GM12878 (cell line): ENCODE measurements at regions not wholly inside any gene's neighbourhood (a gene's known extent, or its start where the extent isn't known, plus 50 kb on each side); places are given as distances from the start of the nearest gene placed in this dataset.

Source experiments
- ATAC-seq: fragments of 200-7000 bp; cut with Tn5 transposase; 3 replicates; pipeline ENCODE4 v1.9.1; 2020; ENCODE audit warnings: mild to moderate bottlenecking, moderate library complexity
- BruUV-seq: library from RNA; stranded (reverse); fragments of 400-500 nt; replicated peaks from 2 replicates; lab custom pipeline; 2021; lab: Mats Ljungman, UMichigan
- CTCF ChIA-PET: fragments of 300-600 bp; sonication (Branson Sonifier 250); formaldehyde crosslinking; extraction: SDS; loops from one replicate; lab custom pipeline; 2021; ENCODE audit warnings: inconsistent platforms; lab: Yijun Ruan, JAX
- POLR2A ChIA-PET: fragments of 350-600 bp; formaldehyde crosslinking; extraction: SDS; loops from one replicate; lab custom pipeline; 2021; ENCODE audit warnings: inconsistent platforms; lab: Charles Lee
- RAD21 ChIA-PET: fragments of 300-600 bp; sonication (Branson Sonifier 250); formaldehyde crosslinking; loops from one replicate; lab custom pipeline; 2023; ENCODE audit warnings: antibody characterized with exemption; ENCODE audit not compliant: unreplicated experiment; lab: Charles Lee
- SMC1A ChIA-PET: fragments of 300-600 bp; sonication (Branson Sonifier 250); formaldehyde crosslinking; loops from one replicate; lab custom pipeline; 2023; ENCODE audit not compliant: unreplicated experiment, uncharacterized antibody; lab: Charles Lee
- DNase-seq: peaks from one replicate; pipeline ENCODE4 v3.0.0-alpha.2; 2011; ENCODE audit warnings: low read depth, low spot score
- FAIRE-seq: peaks from 3 replicates; lab custom pipeline; 2011; peaks lifted over from hg19 to GRCh38; lab: Jason Lieb, UNC
- H2AFZ ChIP-seq: 2 replicates; pipeline ENCODE4 v1.6.0; 2011; ENCODE audit warnings: low read depth, low read length, control low read depth; ENCODE audit not compliant: control insufficient read depth
- H3K27ac ChIP-seq: 2 replicates; pipeline ENCODE4 v1.5.1; 2011; ENCODE audit warnings: control low read depth; ENCODE audit not compliant: control insufficient read depth, insufficient read depth
- H3K27me3 ChIP-seq, 2 experiments: replicated peaks in 1 of 2; 2 replicates each; pipeline versions ENCODE4 v1.6.0 to v1.6.1; 2011; ENCODE audit warnings: low read length in 1 of 2; ENCODE audit not compliant: control insufficient read depth in 2 of 2, insufficient read depth in 2 of 2
- H3K36me3 ChIP-seq, 2 experiments: 2 replicates each; pipeline ENCODE4 v1.5.1; 2011; ENCODE audit warnings: low read length in 1 of 2; ENCODE audit not compliant: control insufficient read depth in 2 of 2, insufficient read depth in 2 of 2
- H3K4me1 ChIP-seq: 2 replicates; pipeline ENCODE4 v1.6.1; 2011; ENCODE audit warnings: mild to moderate bottlenecking, low read length, moderate library complexity, mixed read lengths; ENCODE audit not compliant: control insufficient read depth, insufficient read depth
- H3K4me2 ChIP-seq: 2 replicates; pipeline ENCODE4 v1.6.0; 2011; ENCODE audit warnings: control low read depth; ENCODE audit not compliant: control insufficient read depth, insufficient read depth
- H3K4me3 ChIP-seq: fragments of 200-600 bp; sonication (generic); 2 replicates; pipeline ENCODE4 v1.5.1; 2016
- H3K79me2 ChIP-seq: 2 replicates; pipeline ENCODE4 v1.6.0; 2011; ENCODE audit warnings: low read length; ENCODE audit not compliant: control insufficient read depth, insufficient read depth
- H3K9ac ChIP-seq: 2 replicates; pipeline ENCODE4 v1.8.0; 2011; ENCODE audit warnings: low read length, control low read depth, mixed read lengths; ENCODE audit not compliant: control insufficient read depth, insufficient read depth
- H3K9me3 ChIP-seq: replicated peaks from 3 replicates; pipeline ENCODE4 v1.5.1; 2011; ENCODE audit warnings: mild to moderate bottlenecking, low read length; ENCODE audit not compliant: control insufficient read depth, insufficient read depth
- H4K20me1 ChIP-seq: 2 replicates; pipeline ENCODE4 v1.6.0; 2011; ENCODE audit not compliant: control insufficient read depth, insufficient read depth
- BHLHE40 ChIP-seq, 2 experiments: fragments of 450-650 bp in 1 of 2; IDR thresholded peaks; 2 replicates each; pipeline ENCODE4 v1.6.1; 2011 to 2017; ENCODE audit warnings: low read depth in 2 of 2, borderline replicate concordance in 1 of 2, improper control_type of control experiment in 1 of 2, low read length in 1 of 2, mild to moderate bottlenecking in 1 of 2
- CHD4 ChIP-seq: fragments of 200-600 bp; sonication (generic); IDR thresholded peaks from 2 replicates; pipeline ENCODE4 v1.6.1; 2016; ENCODE audit warnings: mild to moderate bottlenecking
- FOXK2 ChIP-seq: fragments of 450-650 bp; IDR thresholded peaks from 2 replicates; pipeline ENCODE4 v1.6.1; 2017; ENCODE audit warnings: mild to moderate bottlenecking, moderate library complexity
- FOXM1 ChIP-seq: IDR thresholded peaks from 2 replicates; pipeline ENCODE4 v1.6.1; 2012; ENCODE audit warnings: low read depth, mild to moderate bottlenecking, inconsistent platforms, low read length, moderate library complexity
- GABPA ChIP-seq: IDR thresholded peaks from 2 replicates; pipeline ENCODE4 v1.6.1; 2014; ENCODE audit warnings: antibody characterized with exemption, low read depth, mild to moderate bottlenecking, inconsistent platforms
- IKZF1 ChIP-seq: fragments of 450-650 bp; conservative IDR thresholded peaks from 2 replicates; pipeline ENCODE4 v1.6.1; 2017; ENCODE audit warnings: antibody characterized with exemption, mild to moderate bottlenecking
- IRF4 ChIP-seq: IDR thresholded peaks from 2 replicates; pipeline ENCODE4 v1.6.1; 2011; ENCODE audit warnings: low read depth, low read length
- JUNB ChIP-seq: IDR thresholded peaks from 2 replicates; pipeline ENCODE4 v1.6.1; 2016; ENCODE audit warnings: antibody characterized with exemption, mild to moderate bottlenecking
- TBL1XR1 ChIP-seq: IDR thresholded peaks from 2 replicates; pipeline ENCODE4 v1.6.1; 2012; ENCODE audit warnings: low read depth, low read length, improper control_type of control experiment
- ZNF217 ChIP-seq: fragments of 450-650 bp; IDR thresholded peaks from 2 replicates; pipeline ENCODE4 v1.6.1; 2017; ENCODE audit warnings: antibody characterized with exemption, mild to moderate bottlenecking
- WGBS: methylation state at CpG from one replicate; pipeline ENCODE4 v1.1.6; 2016; ENCODE audit warnings: low lambda C conversion rate; ENCODE audit not compliant: insufficient replicate concordance, insufficient coverage; ENCODE audit errors: missing lambda C conversion rate; 5-methylcytosine and 5-hydroxymethylcytosine counted together
- in situ Hi-C: fragments of 300-500 bp; cut with MboI; formaldehyde crosslinking; loops from 9 replicates; pipeline ENCODE4 v1.14.3; 2018; ENCODE audit warnings: mixed read lengths
- intact Hi-C: fragments of 100-400 bp; cut with micrococcal nuclease; formaldehyde crosslinking; loops from one replicate; pipeline ENCODE4 v1.14.2; 2022; ENCODE audit not compliant: unreplicated experiment
- TF ChIP-seq, protein P1 (sequence below), 3 experiments: IDR thresholded peaks in 2 of 3; conservative IDR thresholded peaks in 1 of 3; 2 replicates each; pipeline ENCODE4 v1.5.1; 2011; ENCODE audit warnings: low read depth in 3 of 3, low read length in 3 of 3, mild to moderate bottlenecking in 3 of 3, control low read depth in 2 of 3, moderate library complexity in 2 of 3, inconsistent platforms in 1 of 3, mixed read lengths in 1 of 3; ENCODE audit not compliant: control insufficient read depth in 2 of 3, insufficient read depth in 1 of 3; ENCODE audit errors: extremely low read depth in 1 of 3
- TF ChIP-seq, protein P2 (sequence below): fragments of 450-650 bp; formaldehyde crosslinking; IDR thresholded peaks from 2 replicates; pipeline ENCODE4 v1.4.0; 2020; ENCODE audit warnings: mild to moderate bottlenecking, moderate library complexity
- TF ChIP-seq, protein P3 (sequence below): IDR thresholded peaks from 2 replicates; pipeline ENCODE4 v1.6.1; 2012; ENCODE audit warnings: improper control_type of control experiment, low read depth, low read length; ENCODE audit not compliant: insufficient replicate concordance
- TF ChIP-seq, protein P4 (sequence below): IDR thresholded peaks from 2 replicates; pipeline ENCODE4 v1.6.1; 2011; ENCODE audit warnings: low read depth, low read length, improper control_type of control experiment, borderline replicate concordance

DNA sequence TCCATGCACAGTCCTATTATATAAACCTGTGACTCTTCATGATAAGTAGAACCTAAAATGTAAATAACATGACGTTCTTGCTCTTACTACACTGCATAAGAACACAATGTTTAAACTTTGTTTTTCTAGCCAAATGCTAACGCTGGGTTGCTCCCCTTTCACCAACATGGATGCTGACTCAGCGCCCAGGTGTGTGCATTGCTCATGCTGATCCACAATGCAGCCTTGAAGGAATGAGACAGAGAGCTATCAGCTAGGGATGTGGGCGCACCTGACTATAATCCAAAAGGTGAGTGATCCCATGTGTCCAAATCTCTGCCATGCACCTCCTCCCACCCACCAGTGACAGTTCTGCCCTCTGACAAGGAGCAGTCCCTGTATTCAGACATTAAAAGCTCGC is 235.0 kb downstream of the IRS1 start:
- H3K27me3 ChIP-seq = no peaks in the 10 kb centered on the region
- no peaks in the 10 kb centered on the region for H3K9me3 ChIP-seq
- no peak overlapping the region for H3K9ac ChIP-seq
- ChIA-PET RAD21 (no interaction called here), CTCF (interaction anchor here (0.7 kb wide), 1 partner anchor 247 kb away, joined by 3 read pairs; no protein-coding TSS in a partner anchor), POLR2A (no interaction called here), SMC1A (no interaction called here)
- H3K4me2 ChIP-seq = no peak overlapping the region
- H4K20me1 ChIP-seq = no peaks in the 10 kb centered on the region
- in situ Hi-C loops = no loop called here
- H3K4me1 ChIP-seq = no peaks in the 10 kb centered on the region
- no peak overlapping the region for H3K27ac ChIP-seq
- no peak overlapping the region for H3K4me3 ChIP-seq
- DNase-seq = no peak
- intact Hi-C loops = no loop called here
- no peak for ATAC-seq
- 4% methylated on average over 5 of the region's 5 CpGs for WGBS
- H3K36me3 ChIP-seq = no peaks in the 10 kb centered on the region
- no peaks in the 10 kb centered on the region for H3K79me2 ChIP-seq
- no TSS peak for BruUV-seq
- no peak overlapping the region for H2AFZ ChIP-seq
- FAIRE-seq = no peak
- TF ChIP-seq TBL1XR1 (no peak), IKZF1 (no peak), FOXK2 (no peak), IRF4 (no peak), CHD4 (no peak), BHLHE40 (IDR thresholded peaks at IDR 0.05; ENCODE audit: borderline replicate concordance in 1 of 2, low read depth in 2 of 2, low read length in 1 of 2) (no peak), JUNB (no peak), ZNF217 (no peak), GABPA (no peak), FOXM1 (no peak)
- TF ChIP-seq, protein P1, sequence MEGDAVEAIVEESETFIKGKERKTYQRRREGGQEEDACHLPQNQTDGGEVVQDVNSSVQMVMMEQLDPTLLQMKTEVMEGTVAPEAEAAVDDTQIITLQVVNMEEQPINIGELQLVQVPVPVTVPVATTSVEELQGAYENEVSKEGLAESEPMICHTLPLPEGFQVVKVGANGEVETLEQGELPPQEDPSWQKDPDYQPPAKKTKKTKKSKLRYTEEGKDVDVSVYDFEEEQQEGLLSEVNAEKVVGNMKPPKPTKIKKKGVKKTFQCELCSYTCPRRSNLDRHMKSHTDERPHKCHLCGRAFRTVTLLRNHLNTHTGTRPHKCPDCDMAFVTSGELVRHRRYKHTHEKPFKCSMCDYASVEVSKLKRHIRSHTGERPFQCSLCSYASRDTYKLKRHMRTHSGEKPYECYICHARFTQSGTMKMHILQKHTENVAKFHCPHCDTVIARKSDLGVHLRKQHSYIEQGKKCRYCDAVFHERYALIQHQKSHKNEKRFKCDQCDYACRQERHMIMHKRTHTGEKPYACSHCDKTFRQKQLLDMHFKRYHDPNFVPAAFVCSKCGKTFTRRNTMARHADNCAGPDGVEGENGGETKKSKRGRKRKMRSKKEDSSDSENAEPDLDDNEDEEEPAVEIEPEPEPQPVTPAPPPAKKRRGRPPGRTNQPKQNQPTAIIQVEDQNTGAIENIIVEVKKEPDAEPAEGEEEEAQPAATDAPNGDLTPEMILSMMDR (IDR thresholded peaks at IDR 0.05 in 2 of 3, conservative IDR thresholded peaks at IDR 0.05 in 1 of 3; ENCODE audit: control insufficient read depth in 2 of 3, extremely low read depth in 1 of 3, insufficient read depth in 1 of 3, low read depth in 3 of 3, low read length in 3 of 3) = no peak
- TF ChIP-seq, protein P2, sequence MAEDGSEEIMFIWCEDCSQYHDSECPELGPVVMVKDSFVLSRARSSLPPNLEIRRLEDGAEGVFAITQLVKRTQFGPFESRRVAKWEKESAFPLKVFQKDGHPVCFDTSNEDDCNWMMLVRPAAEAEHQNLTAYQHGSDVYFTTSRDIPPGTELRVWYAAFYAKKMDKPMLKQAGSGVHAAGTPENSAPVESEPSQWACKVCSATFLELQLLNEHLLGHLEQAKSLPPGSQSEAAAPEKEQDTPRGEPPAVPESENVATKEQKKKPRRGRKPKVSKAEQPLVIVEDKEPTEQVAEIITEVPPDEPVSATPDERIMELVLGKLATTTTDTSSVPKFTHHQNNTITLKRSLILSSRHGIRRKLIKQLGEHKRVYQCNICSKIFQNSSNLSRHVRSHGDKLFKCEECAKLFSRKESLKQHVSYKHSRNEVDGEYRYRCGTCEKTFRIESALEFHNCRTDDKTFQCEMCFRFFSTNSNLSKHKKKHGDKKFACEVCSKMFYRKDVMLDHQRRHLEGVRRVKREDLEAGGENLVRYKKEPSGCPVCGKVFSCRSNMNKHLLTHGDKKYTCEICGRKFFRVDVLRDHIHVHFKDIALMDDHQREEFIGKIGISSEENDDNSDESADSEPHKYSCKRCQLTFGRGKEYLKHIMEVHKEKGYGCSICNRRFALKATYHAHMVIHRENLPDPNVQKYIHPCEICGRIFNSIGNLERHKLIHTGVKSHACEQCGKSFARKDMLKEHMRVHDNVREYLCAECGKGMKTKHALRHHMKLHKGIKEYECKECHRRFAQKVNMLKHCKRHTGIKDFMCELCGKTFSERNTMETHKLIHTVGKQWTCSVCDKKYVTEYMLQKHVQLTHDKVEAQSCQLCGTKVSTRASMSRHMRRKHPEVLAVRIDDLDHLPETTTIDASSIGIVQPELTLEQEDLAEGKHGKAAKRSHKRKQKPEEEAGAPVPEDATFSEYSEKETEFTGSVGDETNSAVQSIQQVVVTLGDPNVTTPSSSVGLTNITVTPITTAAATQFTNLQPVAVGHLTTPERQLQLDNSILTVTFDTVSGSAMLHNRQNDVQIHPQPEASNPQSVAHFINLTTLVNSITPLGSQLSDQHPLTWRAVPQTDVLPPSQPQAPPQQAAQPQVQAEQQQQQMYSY (CRISPR knock-in tag) = no peak
- TF ChIP-seq, protein P3, sequence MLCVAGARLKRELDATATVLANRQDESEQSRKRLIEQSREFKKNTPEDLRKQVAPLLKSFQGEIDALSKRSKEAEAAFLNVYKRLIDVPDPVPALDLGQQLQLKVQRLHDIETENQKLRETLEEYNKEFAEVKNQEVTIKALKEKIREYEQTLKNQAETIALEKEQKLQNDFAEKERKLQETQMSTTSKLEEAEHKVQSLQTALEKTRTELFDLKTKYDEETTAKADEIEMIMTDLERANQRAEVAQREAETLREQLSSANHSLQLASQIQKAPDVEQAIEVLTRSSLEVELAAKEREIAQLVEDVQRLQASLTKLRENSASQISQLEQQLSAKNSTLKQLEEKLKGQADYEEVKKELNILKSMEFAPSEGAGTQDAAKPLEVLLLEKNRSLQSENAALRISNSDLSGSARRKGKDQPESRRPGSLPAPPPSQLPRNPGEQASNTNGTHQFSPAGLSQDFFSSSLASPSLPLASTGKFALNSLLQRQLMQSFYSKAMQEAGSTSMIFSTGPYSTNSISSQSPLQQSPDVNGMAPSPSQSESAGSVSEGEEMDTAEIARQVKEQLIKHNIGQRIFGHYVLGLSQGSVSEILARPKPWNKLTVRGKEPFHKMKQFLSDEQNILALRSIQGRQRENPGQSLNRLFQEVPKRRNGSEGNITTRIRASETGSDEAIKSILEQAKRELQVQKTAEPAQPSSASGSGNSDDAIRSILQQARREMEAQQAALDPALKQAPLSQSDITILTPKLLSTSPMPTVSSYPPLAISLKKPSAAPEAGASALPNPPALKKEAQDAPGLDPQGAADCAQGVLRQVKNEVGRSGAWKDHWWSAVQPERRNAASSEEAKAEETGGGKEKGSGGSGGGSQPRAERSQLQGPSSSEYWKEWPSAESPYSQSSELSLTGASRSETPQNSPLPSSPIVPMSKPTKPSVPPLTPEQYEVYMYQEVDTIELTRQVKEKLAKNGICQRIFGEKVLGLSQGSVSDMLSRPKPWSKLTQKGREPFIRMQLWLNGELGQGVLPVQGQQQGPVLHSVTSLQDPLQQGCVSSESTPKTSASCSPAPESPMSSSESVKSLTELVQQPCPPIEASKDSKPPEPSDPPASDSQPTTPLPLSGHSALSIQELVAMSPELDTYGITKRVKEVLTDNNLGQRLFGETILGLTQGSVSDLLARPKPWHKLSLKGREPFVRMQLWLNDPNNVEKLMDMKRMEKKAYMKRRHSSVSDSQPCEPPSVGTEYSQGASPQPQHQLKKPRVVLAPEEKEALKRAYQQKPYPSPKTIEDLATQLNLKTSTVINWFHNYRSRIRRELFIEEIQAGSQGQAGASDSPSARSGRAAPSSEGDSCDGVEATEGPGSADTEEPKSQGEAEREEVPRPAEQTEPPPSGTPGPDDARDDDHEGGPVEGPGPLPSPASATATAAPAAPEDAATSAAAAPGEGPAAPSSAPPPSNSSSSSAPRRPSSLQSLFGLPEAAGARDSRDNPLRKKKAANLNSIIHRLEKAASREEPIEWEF = no peak
- TF ChIP-seq, protein P4, sequence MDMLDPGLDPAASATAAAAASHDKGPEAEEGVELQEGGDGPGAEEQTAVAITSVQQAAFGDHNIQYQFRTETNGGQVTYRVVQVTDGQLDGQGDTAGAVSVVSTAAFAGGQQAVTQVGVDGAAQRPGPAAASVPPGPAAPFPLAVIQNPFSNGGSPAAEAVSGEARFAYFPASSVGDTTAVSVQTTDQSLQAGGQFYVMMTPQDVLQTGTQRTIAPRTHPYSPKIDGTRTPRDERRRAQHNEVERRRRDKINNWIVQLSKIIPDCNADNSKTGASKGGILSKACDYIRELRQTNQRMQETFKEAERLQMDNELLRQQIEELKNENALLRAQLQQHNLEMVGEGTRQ = no peak
